HepG2 (cell line): ENCODE measurements at regions not wholly inside any gene's neighbourhood (a gene's known extent, or its start where the extent isn't known, plus 50 kb on each side); places are given as distances from the start of the nearest gene placed in this dataset.

Source experiments
- ATAC-seq: fragments of 200-7000 bp; cut with Tn5 transposase; 3 replicates; pipeline ENCODE4 v1.9.1; 2020; ENCODE audit warnings: mild to moderate bottlenecking, moderate library complexity
- BruUV-seq: library from RNA; stranded (reverse); fragments of 400-500 nt; replicated peaks from 2 replicates; lab custom pipeline; 2021; lab: Mats Ljungman, UMichigan
- CTCF ChIA-PET: fragments of 300-600 bp; formaldehyde crosslinking; extraction: SDS; loops from one replicate; lab custom pipeline; 2021; ENCODE audit warnings: low total read pairs, inconsistent platforms, low intra/inter-chr PET ratio; lab: Yijun Ruan, JAX
- POLR2A ChIA-PET: fragments of 350-600 bp; sonication (Branson Sonifier 250); formaldehyde crosslinking; loops from one replicate; lab custom pipeline; 2020; ENCODE audit warnings: antibody characterized with exemption, inconsistent platforms; lab: Yijun Ruan, JAX
- DNase-seq: peaks from one replicate; pipeline ENCODE4 v3.0.0-alpha.2; 2015; ENCODE audit warnings: low spot score
- FAIRE-seq: peaks from 3 replicates; lab custom pipeline; 2011; peaks lifted over from hg19 to GRCh38; lab: Jason Lieb, UNC
- H2AFZ ChIP-seq: one replicate; pipeline ENCODE4 v1.6.1; 2011; ENCODE audit warnings: low read length, inconsistent platforms
- H3K27ac ChIP-seq: fragments of 300-600 bp; 3 replicates; pipeline ENCODE4 v1.8.0; 2011; ENCODE audit warnings: mixed run types, mild to moderate bottlenecking, mixed read lengths, low read length, inconsistent platforms; ENCODE audit not compliant: insufficient read depth; ENCODE audit errors: extremely low read length
- H3K27me3 ChIP-seq, 2 experiments: fragments of 200-600 bp in 1 of 2; 2 replicates in 1 of 2; 3 replicates in 1 of 2; pipeline versions ENCODE4 v1.6.0 to v1.8.0; 2011; ENCODE audit warnings: low read length in 2 of 2, mild to moderate bottlenecking in 2 of 2, moderate library complexity in 2 of 2, inconsistent platforms in 1 of 2; ENCODE audit not compliant: insufficient read depth in 2 of 2, control insufficient read depth in 1 of 2
- H3K36me3 ChIP-seq, 2 experiments: fragments of 200-600 bp in 1 of 2; replicated peaks in 1 of 2; 2 replicates in 1 of 2; 3 replicates in 1 of 2; pipeline versions ENCODE4 v1.5.1 to v1.8.0; 2011; ENCODE audit warnings: low read length in 2 of 2, inconsistent platforms in 1 of 2; ENCODE audit not compliant: insufficient read depth in 2 of 2, control insufficient read depth in 1 of 2
- H3K4me1 ChIP-seq: 2 replicates; pipeline ENCODE4 v1.5.1; 2012; ENCODE audit warnings: low read length, inconsistent platforms; ENCODE audit not compliant: insufficient read depth
- H3K4me2 ChIP-seq: 2 replicates; pipeline ENCODE4 v1.6.0; 2011; ENCODE audit warnings: low read depth, low read length, inconsistent platforms
- H3K4me3 ChIP-seq, 3 experiments: fragments of 200-600 bp in 1 of 3; sonication (generic), shearing (Covaris generic) in 1 of 3; replicated peaks in 1 of 3; 2 replicates each; pipeline ENCODE4 v1.5.1; 2011 to 2016; ENCODE audit warnings: low read length in 3 of 3, inconsistent platforms in 2 of 3, low read depth in 2 of 3, mild to moderate bottlenecking in 2 of 3, control low read depth in 1 of 3, mixed read lengths in 1 of 3; ENCODE audit not compliant: insufficient read depth in 1 of 3
- H3K79me2 ChIP-seq: one replicate; pipeline ENCODE4 v1.6.1; 2011; ENCODE audit warnings: low read length, inconsistent platforms; ENCODE audit not compliant: insufficient read depth
- H3K9ac ChIP-seq: 2 replicates; pipeline ENCODE4 v1.6.0; 2011; ENCODE audit warnings: mild to moderate bottlenecking, low read depth, low read length, inconsistent platforms; ENCODE audit not compliant: insufficient read depth
- H3K9me3 ChIP-seq: 2 replicates; pipeline ENCODE4 v1.5.1; 2012; ENCODE audit warnings: mild to moderate bottlenecking, low read length
- H4K20me1 ChIP-seq: 2 replicates; pipeline ENCODE4 v1.6.0; 2011; ENCODE audit warnings: inconsistent platforms, mild to moderate bottlenecking, low read length, moderate library complexity; ENCODE audit not compliant: insufficient read depth
- CEBPB ChIP-seq: IDR thresholded peaks from 2 replicates; pipeline ENCODE4 v1.6.1; 2011; ENCODE audit warnings: low read depth, low read length, improper control_type of control experiment, borderline replicate concordance
- IKZF4 ChIP-seq: sonication (generic); formaldehyde crosslinking; IDR thresholded peaks from 2 replicates; pipeline ENCODE4 v1.5.1; 2020; ENCODE audit warnings: borderline replicate concordance, mild to moderate bottlenecking, low read depth, missing genetic modification reagents; ENCODE audit errors: not compliant biosample characterization
- RFX1 ChIP-seq: fragments of 450-650 bp; IDR thresholded peaks from 2 replicates; pipeline ENCODE4 v1.6.1; 2017
- ZEB1 ChIP-seq: IDR thresholded peaks from 2 replicates; pipeline ENCODE4 v1.6.1; 2012; ENCODE audit warnings: mild to moderate bottlenecking, low read depth, inconsistent platforms; ENCODE audit not compliant: insufficient replicate concordance
- ZNF546 ChIP-seq: sonication (generic); formaldehyde crosslinking; conservative IDR thresholded peaks from 2 replicates; pipeline ENCODE4 v1.8.1; 2023; ENCODE audit warnings: mild to moderate bottlenecking, missing genetic modification reagents
- ZNF678 ChIP-seq: sonication (generic); formaldehyde crosslinking; IDR thresholded peaks from 2 replicates; pipeline ENCODE4 v1.4.0; 2020; ENCODE audit warnings: mild to moderate bottlenecking, missing genetic modification reagents
- WGBS: methylation state at CpG from one replicate; pipeline ENCODE4 v1.1.6; 2017; ENCODE audit warnings: low lambda C conversion rate; 5-methylcytosine and 5-hydroxymethylcytosine counted together
- in situ Hi-C: cut with HindIII; loops from 2 replicates; pipeline ENCODE4 v1.10.0; 2017; ENCODE audit warnings: low pct_unique_long_range_greater_than_20kb; ENCODE audit not compliant: extremely low pct_ligation_motif_present
- intact Hi-C: fragments of 100-400 bp; cut with micrococcal nuclease; formaldehyde crosslinking; loops from one replicate; pipeline ENCODE4 v1.10.0; 2022; ENCODE audit not compliant: unreplicated experiment
- TF ChIP-seq, protein P1 (sequence below): IDR thresholded peaks from 2 replicates; pipeline ENCODE4 v1.6.1; 2012; ENCODE audit warnings: low read depth, low read length, improper control_type of control experiment
- TF ChIP-seq, protein P2 (sequence below): sonication (generic); formaldehyde crosslinking; conservative IDR thresholded peaks from 2 replicates; pipeline ENCODE4 v1.4.0; 2020; ENCODE audit warnings: missing genetic modification reagents

GRCh38 chr7:116353647-116354046 lies 143.3 kb downstream of the TES start:
- Histone ChIP-seq H3K4me1 (no peaks in the 10 kb centered on the region), H2AFZ (no peak overlapping the region), H3K27ac (no peak overlapping the region), H3K9ac (no peak overlapping the region), H3K79me2 (no peaks in the 10 kb centered on the region), H3K4me3 (no peak overlapping the region), H4K20me1 (no peaks in the 10 kb centered on the region), H3K9me3 (no peaks in the 10 kb centered on the region), H3K4me2 (no peak overlapping the region), H3K27me3 (no peaks in the 10 kb centered on the region; a peak in 2 of 5 replicates), H3K36me3 (no peaks in the 10 kb centered on the region)
- in situ Hi-C loops: no loop called here
- ATAC-seq (no peak), FAIRE-seq (no peak), DNase-seq (no peak)
- intact Hi-C loops: no loop called here
- TF ChIP-seq CEBPB: peak; percentile 9; the same call in 1 of the 2 replicates
- TF ChIP-seq ZNF678 (CRISPR knock-in tag): no peak
- no TSS peak for BruUV-seq
- ChIA-PET POLR2A (no interaction called here), CTCF (no interaction called here)
- 47% methylated on average over 2 of the region's 2 CpGs for WGBS

- Histone ChIP-seq H3K9me3 (no peaks in the 10 kb centered on the region), H3K4me2 (no peak overlapping the region), H3K4me1 (no peaks in the 10 kb centered on the region), H3K4me3 (no peak overlapping the region), H3K79me2 (no peaks in the 10 kb centered on the region), H3K27ac (no peak overlapping the region), H4K20me1 (no peaks in the 10 kb centered on the region), H2AFZ (no peak overlapping the region), H3K36me3 (no peaks in the 10 kb centered on the region), H3K27me3 (no peaks in the 10 kb centered on the region; a peak in 2 of 5 replicates), H3K9ac (no peak overlapping the region)
- BruUV-seq: no TSS peak
- WGBS: 83% methylated on average over 5 of the region's 6 CpGs
- ATAC-seq (no peak), DNase-seq (no peak), FAIRE-seq (no peak)
- TF ChIP-seq ZNF546 (CRISPR knock-in tag) (no peak), RFX1 (no peak), ZEB1 (no peak), IKZF4 (no peak)
- TF ChIP-seq, protein P1, sequence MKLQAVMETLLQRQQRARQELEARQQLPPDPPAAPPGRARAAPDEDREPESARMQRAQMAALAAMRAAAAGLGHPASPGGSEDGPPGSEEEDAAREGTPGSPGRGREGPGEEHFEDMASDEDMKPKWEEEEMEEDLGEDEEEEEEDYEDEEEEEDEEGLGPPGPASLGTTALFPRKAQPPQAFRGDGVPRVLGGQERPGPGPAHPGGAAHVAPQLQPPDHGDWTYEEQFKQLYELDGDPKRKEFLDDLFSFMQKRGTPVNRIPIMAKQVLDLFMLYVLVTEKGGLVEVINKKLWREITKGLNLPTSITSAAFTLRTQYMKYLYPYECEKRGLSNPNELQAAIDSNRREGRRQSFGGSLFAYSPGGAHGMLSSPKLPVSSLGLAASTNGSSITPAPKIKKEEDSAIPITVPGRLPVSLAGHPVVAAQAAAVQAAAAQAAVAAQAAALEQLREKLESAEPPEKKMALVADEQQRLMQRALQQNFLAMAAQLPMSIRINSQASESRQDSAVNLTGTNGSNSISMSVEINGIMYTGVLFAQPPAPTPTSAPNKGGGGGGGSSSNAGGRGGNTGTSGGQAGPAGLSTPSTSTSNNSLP: no peak
- TF ChIP-seq, protein P2, sequence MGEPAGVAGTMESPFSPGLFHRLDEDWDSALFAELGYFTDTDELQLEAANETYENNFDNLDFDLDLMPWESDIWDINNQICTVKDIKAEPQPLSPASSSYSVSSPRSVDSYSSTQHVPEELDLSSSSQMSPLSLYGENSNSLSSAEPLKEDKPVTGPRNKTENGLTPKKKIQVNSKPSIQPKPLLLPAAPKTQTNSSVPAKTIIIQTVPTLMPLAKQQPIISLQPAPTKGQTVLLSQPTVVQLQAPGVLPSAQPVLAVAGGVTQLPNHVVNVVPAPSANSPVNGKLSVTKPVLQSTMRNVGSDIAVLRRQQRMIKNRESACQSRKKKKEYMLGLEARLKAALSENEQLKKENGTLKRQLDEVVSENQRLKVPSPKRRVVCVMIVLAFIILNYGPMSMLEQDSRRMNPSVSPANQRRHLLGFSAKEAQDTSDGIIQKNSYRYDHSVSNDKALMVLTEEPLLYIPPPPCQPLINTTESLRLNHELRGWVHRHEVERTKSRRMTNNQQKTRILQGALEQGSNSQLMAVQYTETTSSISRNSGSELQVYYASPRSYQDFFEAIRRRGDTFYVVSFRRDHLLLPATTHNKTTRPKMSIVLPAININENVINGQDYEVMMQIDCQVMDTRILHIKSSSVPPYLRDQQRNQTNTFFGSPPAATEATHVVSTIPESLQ (CRISPR knock-in tag): no peak
- CTCF ChIA-PET: no interaction called here
- in situ Hi-C loops: no loop called here
- POLR2A ChIA-PET: no interaction called here
- intact Hi-C loops: no loop called here
Measured at GRCh38 chr7:116354171-116354545, 143.8 kb downstream of the TES start.
